NCI-H2227 treated with DMSO at 0.1 percent for 48 hours (cell line): ENCODE measurements at regions not wholly inside any gene's neighbourhood (a gene's known extent, or its start where the extent isn't known, plus 50 kb on each side); places are given as distances from the start of the nearest gene placed in this dataset.

Source experiments
- DNase-seq: peaks from one replicate; lab custom pipeline; 2025; lab: John Stamatoyannopoulos, UW

GRCh38 chr19:30083125-30083681, 141.2 kb downstream of the URI1 start:
- no peak for DNase-seq

- no peak for DNase-seq
Observed at GRCh38 chr19:30083701-30084156, 141.7 kb downstream of the URI1 start.

GRCh38 chr19:30084390-30084819, 142.4 kb downstream of the URI1 start:
- DNase-seq: no peak

GRCh38 chr19:30085394-30085793, 143.4 kb downstream of the URI1 start:
- DNase-seq: no peak

- no peak for DNase-seq
Observed at GRCh38 chr19:30086220-30086619, 144.2 kb downstream of the URI1 start.

GRCh38 chr19:30086916-30087315, 144.9 kb downstream of the URI1 start:
- DNase-seq: no peak

- no peak for DNase-seq
Observed at GRCh38 chr19:30087381-30088138, 145.5 kb downstream of the URI1 start.

- no peak for DNase-seq
Observed at GRCh38 chr19:30088567-30088966, 146.5 kb downstream of the URI1 start.

- DNase-seq: no peak
Observed at GRCh38 chr19:30089086-30089665, 147.1 kb downstream of the URI1 start.

- no peak for DNase-seq
Observed at GRCh38 chr19:30090476-30090875, 148.4 kb downstream of the URI1 start.

GRCh38 chr19:30090963-30091362, 148.9 kb downstream of the URI1 start:
- DNase-seq: no peak

- DNase-seq: no peak
Observed at GRCh38 chr19:30091456-30091855, 149.4 kb downstream of the URI1 start.

- no peak for DNase-seq
Observed at GRCh38 chr19:30091856-30092255, 149.8 kb downstream of the URI1 start.

GRCh38 chr19:30092721-30093569, 150.9 kb downstream of the URI1 start:
- no peak for DNase-seq

GRCh38 chr19:30093966-30094755, 152.1 kb downstream of the URI1 start:
- DNase-seq: no peak

GRCh38 chr19:30094756-30095140, 152.7 kb downstream of the URI1 start:
- DNase-seq: no peak

GRCh38 chr19:30095171-30095570, 153.1 kb downstream of the URI1 start:
- DNase-seq: no peak

GRCh38 chr19:30096596-30097370, 154.7 kb downstream of the URI1 start:
- DNase-seq: no peak

- DNase-seq: no peak
Observed at GRCh38 chr19:30097746-30098280, 155.8 kb downstream of the URI1 start.

- no peak for DNase-seq
Observed at GRCh38 chr19:30102239-30102638, 160.2 kb downstream of the URI1 start.

- no peak for DNase-seq
Observed at GRCh38 chr19:30102666-30103065, 160.6 kb downstream of the URI1 start.
